GM12875 (cell line): ENCODE measurements at regions not wholly inside any gene's neighbourhood (a gene's known extent, or its start where the extent isn't known, plus 50 kb on each side); places are given as distances from the start of the nearest gene placed in this dataset.

Source experiments
- H3K4me3 ChIP-seq: one replicate; pipeline ENCODE4 v1.5.1; 2011; ENCODE audit warnings: low read depth, low read length, control low read depth
- CTCF ChIP-seq: IDR thresholded peaks from 2 replicates; pipeline ENCODE4 v1.5.1; 2011; ENCODE audit warnings: low read depth, mild to moderate bottlenecking, control low read depth, inconsistent platforms, low read length, moderate library complexity, borderline replicate concordance; ENCODE audit not compliant: insufficient read depth

GRCh38 chr3:176174060-176174459, 1023.2 kb downstream of the TBL1XR1 start:
- H3K4me3 ChIP-seq = no peak overlapping the region
- no peak for TF ChIP-seq CTCF

- no peak for TF ChIP-seq CTCF
- no peak overlapping the region for H3K4me3 ChIP-seq
Observed at GRCh38 chr3:176172492-176172891, 1024.8 kb downstream of the TBL1XR1 start.

- TF ChIP-seq CTCF = no peak
- no peak overlapping the region for H3K4me3 ChIP-seq
Observed at GRCh38 chr3:176167272-176167671, 1030.0 kb downstream of the TBL1XR1 start.

GRCh38 chr3:176160997-176161396, 1036.3 kb downstream of the TBL1XR1 start:
- no peak overlapping the region for H3K4me3 ChIP-seq
- TF ChIP-seq CTCF = no peak

GRCh38 chr3:176159796-176160195, 1037.5 kb downstream of the TBL1XR1 start:
- TF ChIP-seq CTCF = no peak
- no peak overlapping the region for H3K4me3 ChIP-seq

GRCh38 chr3:176155012-176155411, 1042.3 kb downstream of the TBL1XR1 start:
- no peak for TF ChIP-seq CTCF
- no peak overlapping the region for H3K4me3 ChIP-seq

GRCh38 chr3:176149567-176149966, 1047.7 kb downstream of the TBL1XR1 start:
- no peak for TF ChIP-seq CTCF
- H3K4me3 ChIP-seq = no peak overlapping the region
